IPS-NIHi7 (cell line): ENCODE measurements at regions not wholly inside any gene's neighbourhood (a gene's known extent, or its start where the extent isn't known, plus 50 kb on each side); places are given as distances from the start of the nearest gene placed in this dataset.
"Not testable (repeated sequence)": the region's sequence is repeated elsewhere in the genome, so short reads cannot be mapped to it uniquely, and the experiment has no call there.

Experiments
- DNase-seq: peaks from one replicate; pipeline ENCODE4 v3.0.0; 2012; ENCODE audit warnings: mixed read lengths; ENCODE audit errors: extremely low spot score

DNA sequence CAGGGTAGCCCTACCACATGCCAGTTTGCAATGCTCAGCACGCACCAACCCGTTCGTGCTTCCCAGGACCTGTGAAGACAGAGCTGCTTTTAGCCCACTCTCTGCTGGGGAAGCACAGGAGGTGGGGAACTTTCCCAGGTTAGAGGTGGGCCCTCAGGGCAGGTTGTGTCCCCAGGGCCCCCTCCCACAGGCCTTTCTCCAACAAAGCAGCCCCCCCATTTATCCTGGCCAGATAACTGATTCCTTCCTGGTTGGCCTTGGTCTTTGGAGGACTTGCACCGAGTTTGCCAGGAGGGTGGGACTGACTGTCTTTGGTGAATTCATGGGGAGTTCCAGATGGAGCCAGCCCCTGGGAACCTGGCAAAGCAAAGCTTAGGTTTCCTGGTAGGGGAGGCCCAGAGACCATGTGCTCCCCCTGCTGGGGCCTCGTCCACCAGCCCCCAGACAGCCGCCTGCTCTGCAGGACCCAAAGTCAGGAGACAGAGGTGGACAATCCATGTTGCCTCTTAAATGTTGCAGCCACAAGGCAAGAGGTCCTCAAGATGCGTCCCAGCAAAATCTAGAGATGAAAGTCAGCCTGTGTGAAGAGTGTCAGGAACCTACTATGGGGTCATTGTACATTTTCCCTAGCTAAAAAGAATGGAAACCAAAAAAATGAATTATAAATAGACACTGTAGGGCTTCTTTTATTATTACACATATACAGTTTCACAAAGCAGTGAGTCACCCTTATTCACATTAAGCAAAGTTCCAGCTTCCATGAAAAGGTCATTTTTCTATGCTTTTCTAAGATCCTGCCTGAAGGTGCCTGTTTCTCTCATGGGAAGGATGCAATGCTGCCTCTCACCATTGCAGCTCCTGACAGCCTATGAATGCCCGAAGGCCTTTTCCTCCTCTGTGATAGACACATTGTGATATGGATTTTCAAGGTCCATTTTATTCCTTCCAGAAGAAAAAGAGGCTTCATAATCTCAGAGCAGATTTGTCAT is 497.8 kb downstream of the PREX1 start:
- peak; percentile 83 for DNase-seq

DNA sequence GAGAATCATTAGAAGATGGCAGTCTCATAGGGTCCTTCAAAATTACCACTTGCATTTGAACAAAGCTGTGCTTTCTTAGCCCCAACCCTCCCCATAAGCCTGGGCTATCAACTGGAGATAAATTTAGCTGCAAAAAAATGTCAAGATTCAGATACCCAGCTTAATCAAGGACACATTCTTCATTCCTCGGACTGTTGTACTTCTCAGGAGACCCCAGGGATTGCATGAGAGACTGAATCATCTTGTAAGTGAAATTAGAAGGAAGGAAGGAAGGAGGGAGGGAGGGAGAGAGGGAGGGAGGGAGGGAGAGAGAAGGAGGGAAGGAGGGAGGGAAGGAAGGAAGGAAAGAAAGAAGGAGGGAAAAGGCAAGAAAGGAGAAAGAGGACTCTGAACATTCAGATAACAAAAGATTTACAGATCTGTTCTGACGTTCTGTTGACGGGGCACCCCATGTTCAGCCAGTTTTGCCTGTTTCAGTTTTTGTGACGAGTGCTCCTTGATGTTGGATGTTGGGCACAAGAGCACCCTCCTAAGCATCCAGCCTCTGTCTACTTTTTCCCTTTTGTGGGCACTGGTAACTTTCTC is 498.7 kb downstream of the PREX1 start:
- DNase-seq, result no peak

DNA sequence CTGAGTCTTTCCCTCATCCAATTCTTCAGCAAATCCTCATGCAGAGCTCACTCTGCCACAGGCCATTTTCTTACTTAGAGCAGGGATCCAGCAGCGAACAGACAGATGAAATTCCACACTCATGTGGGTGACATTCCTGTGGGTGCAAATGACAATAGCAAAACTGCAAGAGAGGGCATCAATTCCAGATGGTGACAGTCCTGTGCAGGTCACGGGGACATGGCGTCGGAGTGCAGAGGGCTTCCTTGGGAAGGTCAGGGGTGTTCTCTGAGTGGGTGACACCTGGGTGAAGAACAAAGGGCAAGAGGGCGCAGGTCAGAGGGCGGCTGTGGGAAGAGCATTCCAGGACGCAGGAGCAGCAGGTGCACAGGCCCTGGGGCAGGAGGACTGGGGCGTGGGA is 500.0 kb downstream of the PREX1 start:
- DNase-seq, result not testable (repeated sequence)

DNA sequence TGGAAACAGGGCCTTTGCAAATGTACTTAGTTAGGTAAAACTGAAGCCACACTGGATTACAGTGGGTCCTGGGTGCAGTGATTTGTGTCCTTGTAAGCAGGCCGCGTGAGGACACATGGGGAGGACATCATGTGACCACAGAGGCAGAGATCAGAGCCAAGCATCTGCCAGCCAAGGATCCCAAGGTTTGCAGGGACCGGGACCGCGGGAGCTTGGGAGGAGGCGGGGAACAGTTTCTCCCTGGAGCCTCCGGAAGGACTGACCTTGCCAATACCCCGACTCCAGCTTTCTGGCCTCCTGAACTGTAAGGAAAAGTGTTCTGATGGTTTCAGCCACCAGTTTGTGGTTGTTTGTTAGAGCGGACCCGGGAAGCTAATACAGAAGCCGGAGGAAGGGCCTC is 500.9 kb downstream of the PREX1 start:
- DNase-seq, result no peak

DNA sequence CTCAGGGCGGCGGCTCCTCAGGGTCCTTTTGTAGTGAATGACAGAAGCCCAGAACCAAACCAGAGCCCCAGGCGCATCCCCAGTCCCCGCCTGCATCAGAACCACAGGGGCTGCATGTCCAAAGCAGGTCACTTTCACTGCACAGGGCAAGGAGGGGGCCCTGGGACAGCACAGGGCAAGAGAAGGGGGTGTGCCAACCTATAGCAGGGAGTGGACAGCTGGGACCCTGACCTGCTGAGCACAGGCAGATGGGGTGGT is 501.4 kb downstream of the PREX1 start:
- no peak for DNase-seq

DNA sequence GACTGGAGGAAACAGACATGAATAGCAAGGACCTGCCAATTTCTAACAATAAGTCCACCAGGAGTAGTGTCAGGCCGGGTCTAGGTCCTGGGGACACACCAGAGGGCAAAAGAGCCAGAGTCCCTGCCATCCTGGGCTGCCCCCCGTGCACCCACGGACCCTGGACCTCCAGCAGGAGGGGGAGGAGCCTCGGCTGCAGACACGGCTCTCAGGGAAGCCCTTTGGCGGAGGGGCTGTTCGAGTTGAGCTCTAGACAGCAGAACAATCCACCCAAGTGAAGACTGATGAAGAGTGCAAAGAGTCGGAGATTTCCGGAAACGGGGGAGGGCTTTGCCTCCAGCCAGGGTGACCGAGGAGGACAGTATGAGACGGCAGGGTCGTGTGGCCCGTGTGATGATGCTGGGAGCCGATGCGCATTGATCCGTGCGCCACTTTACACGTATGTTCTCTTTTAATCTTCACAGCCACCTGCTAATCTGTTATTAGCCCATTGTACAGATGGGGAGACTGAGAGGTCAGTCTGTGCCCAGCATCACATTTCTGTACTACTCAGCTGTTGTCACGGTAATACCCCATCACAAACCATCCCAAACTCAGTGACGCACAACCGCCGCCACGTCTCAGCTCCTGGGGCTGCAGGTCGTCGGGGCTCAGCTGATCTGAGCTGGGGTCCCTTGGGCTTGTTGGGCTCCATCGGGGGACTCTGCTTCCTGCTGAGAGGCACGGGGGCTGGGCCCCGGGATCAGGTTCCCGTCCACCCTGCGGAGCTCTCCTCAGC is 502.0 kb downstream of the PREX1 start:
- no peak for DNase-seq

DNA sequence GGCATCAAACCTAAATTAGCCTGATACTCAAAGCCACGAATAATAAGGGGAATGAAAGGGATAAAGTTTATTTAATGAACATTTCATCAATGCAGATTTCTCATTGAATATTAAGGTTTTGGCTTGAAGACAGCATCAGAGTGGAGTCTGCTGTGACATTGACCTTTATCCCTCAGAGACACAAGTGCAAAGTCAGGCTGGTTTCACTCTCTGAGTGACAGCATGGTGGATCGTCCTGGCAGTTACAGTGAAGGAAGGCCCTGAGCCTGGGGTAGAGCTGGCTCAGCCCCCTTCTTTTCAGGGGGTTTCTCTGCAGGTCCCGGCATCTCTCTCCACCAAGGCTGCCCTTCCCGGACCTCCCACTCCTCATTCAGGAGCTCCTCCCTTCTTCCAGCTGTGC is 503.1 kb downstream of the PREX1 start:
- DNase-seq, result no peak

DNA sequence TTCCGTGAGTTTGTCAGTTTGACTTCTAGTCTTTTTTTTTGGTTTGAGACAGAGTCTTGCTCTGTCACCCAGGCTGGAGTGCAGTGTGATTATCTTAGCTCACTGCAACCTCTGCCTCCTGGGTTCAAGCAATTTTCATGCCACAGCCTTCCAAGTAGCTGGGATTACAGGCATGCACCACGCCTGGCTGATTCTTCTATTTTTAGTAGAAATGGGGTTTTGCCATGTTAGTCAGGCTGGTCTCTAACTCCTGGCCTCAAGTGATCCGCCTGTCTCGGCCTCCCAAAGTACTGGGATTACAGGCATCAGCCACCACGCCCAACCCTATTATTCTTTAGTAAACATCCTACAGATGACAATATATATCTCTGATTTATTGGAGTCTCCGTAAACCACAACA is 506.5 kb downstream of the PREX1 start:
- no peak for DNase-seq

DNA sequence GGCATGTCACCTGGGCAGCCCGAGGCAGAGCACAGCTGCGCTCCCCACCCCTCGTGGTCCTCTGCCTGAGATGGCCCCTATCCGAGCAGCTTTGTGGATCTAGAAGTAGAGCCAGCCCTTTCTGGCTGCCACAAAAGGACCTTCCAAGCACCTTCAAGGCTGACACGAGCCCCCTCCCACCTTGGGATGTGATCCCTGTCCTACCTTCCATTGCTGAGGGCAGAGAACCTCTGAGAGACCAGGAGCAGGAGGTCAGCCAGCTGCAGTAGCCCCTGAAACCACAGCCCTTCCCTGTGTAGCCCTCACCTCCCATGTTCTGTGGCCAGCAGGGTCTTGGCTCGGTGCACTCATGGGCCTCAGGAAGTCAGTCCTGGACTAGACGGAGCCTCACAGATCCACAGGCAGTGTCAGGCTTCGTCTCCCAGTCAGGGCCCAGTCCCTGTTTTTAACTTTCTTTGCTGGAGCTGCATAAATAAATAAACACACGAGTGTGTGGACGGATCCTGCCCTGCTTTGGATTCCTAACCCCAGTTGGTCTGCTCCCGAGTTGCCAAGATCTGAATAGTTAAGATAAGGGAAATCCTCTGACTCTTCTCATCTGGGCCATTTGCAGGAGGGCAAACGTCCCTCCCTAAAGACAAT is 507.7 kb downstream of the PREX1 start:
- no peak for DNase-seq

DNA sequence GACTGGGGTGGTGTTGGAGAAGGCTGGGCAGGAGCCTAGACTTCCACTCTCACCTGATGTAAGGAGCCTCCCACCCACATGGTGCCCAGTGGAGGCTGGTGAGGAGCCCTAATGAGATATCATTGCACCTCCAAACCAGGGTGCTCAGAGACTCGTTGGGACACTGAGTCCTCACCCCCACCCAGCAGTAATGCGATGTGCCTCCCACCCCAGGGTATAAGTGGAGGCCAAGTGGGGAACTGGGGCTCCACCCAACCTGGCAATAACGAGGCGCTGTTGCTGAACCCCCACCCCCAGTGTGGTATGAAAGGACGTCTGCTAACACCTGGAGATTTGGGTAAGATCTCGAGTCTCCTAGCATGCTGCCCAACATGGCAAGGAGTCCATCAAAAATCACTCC is 510.2 kb downstream of the PREX1 start:
- DNase-seq, result no peak

DNA sequence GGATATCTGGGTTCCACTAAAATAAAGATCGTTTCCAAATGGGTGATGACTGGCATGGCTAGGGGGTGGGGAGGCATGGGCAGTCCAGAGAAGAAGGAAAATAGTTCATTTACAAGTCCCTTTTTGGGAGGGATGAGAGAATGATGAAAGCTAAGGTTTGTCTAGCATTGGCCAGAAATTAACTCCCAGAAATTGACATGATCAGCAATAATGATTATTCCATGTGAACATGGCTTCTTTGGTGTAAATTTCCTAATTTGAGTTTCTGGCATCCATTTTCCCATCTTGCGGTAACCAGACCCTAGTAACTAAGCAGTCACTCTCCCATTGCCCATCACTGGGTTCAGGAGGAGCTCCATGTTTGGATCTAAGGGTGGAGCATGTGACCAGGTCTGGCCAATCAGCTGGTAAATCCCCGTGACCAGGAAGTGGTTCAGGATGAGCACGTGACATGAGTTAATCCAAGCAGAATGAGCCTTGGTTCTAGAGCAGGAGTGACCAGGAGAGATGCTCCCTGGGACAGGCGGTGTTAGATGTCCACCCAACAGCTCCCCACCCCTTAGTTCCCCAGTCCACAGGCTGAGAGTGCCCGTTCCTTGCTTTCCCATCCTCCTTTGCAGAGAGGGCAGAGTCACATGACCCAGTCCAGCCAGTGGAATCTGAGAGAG is 512.7 kb downstream of the PREX1 start:
- DNase-seq, result no peak

DNA sequence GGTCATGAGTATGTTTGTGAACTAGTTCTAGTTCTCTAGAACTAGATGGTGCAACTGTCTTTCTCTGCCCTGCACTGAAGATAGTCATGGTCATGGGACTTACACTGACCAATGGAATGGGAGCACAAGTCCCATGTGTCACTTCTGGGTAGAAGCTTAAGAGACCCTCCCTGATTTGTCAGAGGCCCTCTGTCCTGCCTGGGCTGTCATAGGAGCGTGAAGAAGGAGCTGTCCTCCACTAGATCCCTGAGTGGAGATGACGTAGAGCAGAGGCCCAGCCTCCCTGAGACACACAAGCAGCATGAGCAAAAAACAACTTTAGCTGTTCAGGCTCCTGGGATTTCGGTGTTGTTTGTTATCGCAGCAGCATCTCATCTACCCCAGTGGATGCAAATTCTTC is 514.5 kb downstream of the PREX1 start:
- no peak for DNase-seq

DNA sequence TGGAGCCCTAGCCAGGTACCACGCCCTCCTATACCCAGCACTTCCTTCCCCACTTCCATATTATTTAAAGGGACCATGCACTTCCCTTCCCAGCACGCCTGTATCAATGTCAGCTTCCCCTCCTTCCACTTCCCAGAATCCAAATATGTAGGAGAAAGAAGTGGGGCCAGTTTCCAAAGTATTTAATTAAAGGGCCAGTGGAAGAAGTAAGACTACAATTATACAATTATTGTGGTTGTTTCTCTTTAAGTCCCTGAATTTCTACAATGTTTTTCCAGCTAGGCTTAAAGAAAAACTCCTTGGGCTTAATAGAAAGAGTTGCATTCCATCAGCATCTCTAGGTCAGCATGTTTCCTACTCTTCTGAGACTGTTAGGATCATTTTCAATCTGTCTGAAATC is 515.8 kb downstream of the PREX1 start:
- no peak for DNase-seq

DNA sequence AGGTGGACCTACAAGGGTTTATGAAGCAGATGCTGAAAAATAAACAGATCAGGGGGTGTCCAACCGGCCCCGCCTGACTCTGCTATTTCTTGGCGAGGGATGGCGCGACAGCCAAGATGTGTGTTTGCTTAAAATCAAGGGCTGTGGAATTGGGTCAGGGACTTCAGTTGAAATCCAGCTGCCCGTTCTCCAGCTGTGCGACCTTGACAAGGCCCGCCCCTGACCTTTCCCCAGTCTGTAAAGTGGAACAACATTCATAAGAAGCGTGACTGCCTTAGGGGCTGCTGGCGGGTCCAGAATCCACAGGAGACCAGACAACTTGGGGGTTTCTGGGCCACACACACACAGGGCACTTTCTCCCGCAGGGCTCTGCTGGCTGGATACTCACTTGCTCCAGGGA is 517.5 kb downstream of the PREX1 start:
- no peak for DNase-seq

DNA sequence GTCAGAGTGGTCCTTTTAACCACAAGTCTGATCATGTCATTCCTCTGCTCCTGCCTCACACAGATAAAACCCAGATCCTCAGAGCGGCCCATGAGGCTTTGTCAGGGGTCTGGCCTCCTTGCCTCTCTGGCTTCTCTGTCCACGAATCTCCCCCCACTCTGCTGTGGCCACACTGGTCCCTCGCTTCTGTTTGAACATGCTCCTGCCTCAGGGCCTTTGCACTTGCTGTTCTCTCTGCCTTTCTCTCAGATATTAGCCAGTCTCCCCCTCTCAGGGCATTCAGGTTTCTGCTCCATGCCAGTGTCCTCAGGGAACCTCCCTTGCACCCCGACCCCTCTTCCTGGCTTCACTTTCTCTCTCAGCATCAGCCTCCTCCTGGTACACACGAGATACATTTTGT is 518.5 kb downstream of the PREX1 start:
- DNase-seq, result no peak

DNA sequence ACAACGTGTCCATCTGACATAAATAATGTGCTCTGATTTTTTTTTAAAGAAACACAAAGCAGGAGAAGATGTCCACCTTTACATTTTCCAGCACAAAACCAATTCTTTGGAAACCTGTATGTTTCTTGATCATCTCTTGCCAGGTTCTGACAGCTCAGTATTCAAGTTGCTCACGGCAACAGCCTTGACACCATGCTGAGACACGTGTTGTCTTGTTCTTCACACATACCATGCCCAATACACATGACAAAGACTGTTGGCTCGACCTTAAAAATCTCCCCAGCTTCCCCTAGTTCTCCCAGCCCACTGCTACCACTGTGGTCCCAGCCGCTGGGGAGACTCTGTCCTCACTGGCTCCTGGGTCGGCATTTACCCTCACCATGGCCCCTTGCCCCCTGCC is 518.9 kb downstream of the PREX1 start:
- peak; percentile 55 for DNase-seq

DNA sequence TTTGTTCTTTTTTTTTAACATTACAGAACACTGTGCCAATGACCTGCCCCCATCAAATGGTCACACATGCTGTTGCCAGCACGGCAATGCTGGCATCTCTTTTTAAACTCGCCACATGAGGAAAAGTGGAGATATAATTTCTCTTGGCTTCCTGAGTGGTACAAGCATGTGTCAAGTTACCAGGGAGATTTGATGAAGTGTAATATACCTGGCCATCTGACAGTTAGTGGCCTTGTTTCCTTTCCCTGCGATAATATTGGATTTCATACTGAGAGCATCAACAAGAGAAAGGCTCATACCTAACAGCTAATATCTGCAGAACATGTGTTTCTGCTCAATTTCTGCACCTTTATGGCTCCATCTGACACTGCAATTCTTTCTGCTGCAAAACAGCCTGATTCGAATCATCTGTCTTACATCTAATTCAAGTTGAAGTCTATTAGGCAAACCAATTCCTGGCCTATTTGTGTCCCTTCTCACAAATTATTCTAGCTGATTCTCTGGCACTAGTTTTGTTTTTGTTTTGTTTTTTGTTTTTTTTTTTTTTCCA is 519.5 kb downstream of the PREX1 start:
- DNase-seq, result no peak

DNA sequence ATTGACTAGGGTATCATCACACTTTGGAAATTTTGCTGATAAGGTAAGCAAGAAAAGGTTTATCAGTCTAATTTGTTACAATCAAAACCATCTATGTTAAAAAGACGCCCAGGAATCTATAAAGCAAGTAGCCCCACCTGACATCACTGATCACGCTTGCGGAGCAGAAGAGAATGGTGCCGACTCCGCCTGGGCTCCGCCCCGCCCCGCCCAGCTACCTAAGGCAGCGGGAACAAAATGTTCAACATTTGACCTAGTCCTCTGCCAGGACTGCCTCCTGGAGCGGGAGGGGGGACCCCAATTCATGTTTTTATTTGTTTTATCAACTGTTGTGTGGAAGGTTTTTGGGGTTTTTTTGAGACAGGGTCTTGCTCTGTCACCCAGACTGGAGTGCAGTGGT is 520.5 kb downstream of the PREX1 start:
- DNase-seq, result no peak

DNA sequence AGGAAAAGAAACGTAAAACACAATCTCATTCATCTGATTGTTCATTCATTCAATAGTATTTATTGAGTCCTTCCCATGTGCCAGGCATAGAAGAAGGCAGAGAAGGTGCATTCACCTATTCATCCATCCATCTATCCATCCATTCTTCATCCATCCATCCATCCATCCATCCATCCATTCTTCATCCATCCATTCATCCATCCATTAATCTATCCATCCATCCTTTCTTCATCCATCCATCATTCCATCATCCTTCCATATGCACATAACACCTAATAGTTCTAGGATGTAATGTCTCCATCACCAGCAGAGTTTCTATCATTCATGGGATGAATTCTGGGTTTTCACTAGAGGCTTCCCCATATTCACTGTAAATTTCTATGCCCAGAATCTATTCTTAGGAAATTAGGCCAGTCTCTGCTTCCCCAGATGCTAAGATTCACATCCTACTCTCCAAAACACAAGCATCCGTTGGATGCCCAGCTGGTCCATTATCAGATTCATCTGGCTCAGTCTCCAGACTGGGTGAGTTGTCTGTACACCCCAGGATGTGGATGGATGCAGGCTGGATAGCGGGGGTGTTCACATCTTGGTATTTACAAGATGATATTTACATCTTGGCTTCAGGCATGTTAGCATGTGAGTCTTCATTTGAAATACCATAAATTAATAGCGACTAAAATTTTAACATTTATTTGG is 517.7 kb upstream of the SULF2 start:
- DNase-seq, result no peak

DNA sequence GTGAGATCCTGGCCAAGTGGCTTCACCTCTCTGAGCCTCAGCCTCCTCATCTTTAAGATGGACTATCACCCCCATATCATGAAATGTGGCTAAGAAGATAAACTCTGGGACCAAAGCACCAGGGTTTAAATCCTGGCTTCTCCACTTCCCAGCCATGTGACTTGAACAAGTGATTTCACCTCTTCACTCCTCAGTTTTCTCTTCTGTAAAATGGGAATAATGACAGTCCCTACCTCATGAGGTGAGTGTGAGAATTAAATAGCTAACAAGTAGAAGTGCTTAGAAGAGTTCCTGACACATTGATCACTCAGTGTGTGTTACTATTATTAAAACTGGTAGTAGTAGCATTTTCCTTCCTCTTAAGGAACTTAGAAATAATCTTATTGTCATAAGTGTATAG is 516.9 kb upstream of the SULF2 start:
- no peak for DNase-seq

DNA sequence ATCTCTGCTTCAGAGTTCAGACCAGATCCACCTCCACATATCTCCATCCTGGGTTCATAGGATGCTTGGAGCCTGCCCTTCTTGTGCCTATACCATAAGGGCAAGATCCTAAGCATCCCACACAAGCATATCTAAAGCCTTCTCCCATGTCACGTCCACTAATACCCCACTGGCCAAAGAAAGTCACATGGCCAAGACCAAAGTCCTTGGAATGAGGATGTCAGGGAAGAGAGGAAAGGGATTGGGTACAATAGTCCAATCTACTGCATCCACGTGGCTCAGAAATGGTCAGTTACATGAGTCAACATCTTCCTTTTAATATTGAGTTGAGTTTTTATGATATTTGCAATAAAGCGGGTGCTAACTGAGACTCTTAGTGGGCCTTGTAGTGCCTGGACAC is 515.9 kb upstream of the SULF2 start:
- no peak for DNase-seq
